NCI-H82 (cell line): ENCODE measurements at regions not wholly inside any gene's neighbourhood (a gene's known extent, or its start where the extent isn't known, plus 50 kb on each side); places are given as distances from the start of the nearest gene placed in this dataset.

ENCODE experiments used
- DNase-seq: peaks from one replicate; lab custom pipeline; 2025; lab: John Stamatoyannopoulos, UW

DNA sequence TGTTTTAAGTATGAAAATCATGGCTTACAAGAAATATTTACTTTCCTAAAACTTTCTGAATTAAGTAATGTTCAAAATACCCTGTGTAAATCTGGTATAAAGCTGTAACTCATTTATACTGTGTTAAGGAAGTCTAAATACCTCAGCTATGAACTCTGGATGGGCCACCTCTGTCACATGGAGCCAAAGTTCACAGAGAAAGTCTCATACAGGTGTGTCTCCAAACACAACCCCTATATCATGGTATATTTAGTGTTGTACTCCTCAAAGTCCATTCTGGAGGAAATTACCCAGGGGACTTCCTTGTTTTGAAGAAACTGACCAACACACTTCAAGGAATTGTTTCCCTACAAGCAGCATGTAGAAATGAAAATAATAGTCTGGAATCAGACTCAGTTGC lies 909.2 kb upstream of the TENM4 start:
- DNase-seq, result no peak

DNA sequence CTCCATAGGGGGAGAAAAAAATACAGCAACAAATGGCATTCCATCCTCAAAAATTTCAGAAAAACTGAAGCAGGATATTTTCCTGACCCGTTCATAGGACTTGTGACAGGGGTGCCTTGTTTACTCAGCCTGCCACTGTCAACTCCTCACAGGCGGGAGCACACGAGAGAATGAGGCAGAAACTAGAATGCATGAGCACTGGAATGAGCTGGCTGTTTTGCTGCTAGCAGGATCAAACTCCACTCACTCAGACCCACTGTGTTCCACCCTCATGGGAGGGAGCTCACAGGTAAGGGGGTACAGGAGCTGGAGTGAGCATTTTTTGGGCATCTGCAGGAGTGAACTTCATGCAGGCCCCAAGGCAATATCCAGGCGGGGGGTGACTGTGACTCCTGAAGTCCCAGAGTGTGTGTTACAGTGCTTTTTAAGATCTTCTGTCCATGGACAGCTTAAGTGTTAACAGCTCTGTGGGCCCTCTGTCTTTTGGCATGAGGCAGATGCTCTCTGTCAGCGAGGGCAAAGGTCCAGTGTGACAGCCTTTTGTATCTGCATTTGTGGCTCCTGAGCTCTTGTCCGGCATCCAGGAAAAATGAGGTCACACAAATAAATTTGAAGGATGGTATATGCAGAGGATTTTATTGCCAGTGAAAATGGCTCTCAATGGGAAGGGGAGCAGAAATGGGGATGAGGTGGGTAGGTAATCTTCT lies 905.7 kb upstream of the TENM4 start:
- no peak for DNase-seq

DNA sequence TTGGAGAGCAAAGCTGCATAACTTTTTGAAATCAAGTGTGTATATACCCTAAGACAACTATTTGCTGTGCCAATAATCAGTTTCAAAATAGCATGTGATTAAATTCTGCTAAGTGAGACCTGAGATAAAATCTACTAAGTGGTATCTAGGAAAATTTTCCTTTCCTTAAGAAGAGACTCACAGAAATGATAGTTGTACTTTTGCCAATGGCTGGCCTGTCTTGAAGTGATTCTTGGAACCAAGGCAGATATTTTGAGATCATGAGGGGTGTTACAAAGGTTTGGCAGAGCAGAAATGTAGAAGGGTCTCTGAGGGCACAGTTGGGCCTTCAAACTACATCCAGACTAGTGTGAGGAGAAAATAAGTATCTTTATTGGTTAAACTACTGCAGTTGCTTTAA lies 902.6 kb upstream of the TENM4 start:
- no peak for DNase-seq

DNA sequence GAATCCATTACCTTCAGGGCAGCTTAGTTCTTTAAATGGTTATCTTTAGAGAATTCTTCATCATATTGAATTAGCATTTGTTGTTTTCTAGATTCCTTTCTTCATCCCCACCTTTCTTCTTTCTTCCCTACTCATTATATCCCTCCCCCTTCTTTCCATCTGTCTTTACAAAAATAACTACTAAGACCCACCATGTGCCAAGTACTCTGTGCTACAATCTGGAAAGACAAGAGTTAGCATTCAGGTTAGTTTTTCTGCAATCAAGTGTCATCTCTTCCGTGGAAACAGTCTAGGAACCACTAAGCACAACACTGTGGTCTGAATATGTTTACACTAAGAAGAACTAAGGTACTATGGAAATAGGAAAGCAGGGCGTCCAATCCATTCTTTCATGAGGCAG lies 897.4 kb upstream of the TENM4 start:
- DNase-seq, result no peak

DNA sequence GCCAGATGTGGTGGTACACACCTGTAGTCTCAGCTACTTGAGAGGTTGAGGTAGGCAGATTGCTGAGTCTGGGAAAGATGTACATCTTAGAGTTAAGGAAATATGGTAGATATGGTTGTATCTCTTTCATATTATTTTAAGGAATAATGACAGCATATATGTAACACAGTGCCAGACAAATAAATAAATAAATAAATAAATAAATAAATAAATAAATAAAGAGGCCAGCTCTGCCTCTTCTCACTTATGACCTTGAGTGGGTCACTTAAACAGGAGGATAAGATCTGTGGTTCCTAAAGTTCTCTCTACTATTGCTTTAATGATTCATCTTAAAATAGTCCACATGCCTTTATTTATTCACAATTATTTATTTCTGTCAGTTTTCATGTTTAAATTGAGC lies 890.9 kb upstream of the TENM4 start:
- no peak for DNase-seq

DNA sequence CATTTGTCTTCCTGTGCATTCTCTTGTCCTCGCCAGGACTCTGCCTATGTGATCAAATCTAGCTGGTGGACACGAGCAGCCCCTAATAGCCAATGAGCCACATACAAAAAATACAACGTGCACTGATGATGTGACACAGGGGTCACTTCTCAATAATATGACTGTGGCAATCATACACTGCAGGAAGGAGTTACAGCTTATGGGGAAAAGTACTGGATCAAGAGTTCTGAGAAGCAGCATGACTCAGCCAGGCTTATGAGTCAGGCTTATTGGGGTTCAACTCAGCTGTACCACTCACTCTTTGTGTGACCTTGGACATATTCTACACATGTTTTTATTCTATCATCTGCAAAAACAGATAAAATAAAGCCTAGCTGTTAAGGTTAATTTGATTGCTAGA lies 889.4 kb upstream of the TENM4 start:
- DNase-seq, result no peak

DNA sequence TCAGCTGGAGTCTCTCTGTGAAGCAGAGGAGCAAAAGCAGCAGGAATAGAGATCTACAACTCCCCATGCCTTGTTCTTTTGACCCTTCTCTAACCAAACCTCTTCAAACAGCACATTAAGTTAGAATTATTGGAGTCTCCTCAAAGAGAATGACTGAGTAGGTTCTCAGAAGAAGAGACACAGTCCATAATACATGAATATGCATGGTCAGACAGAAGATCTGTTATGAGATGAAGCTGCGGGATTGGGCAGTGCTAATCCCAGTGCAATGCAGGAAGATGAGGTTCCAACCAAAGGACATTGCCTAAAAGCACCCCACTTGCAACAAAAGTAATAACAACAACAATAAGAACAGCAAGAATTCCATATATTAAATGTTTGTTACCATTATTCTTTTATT lies 887.9 kb upstream of the TENM4 start:
- DNase-seq, result no peak

DNA sequence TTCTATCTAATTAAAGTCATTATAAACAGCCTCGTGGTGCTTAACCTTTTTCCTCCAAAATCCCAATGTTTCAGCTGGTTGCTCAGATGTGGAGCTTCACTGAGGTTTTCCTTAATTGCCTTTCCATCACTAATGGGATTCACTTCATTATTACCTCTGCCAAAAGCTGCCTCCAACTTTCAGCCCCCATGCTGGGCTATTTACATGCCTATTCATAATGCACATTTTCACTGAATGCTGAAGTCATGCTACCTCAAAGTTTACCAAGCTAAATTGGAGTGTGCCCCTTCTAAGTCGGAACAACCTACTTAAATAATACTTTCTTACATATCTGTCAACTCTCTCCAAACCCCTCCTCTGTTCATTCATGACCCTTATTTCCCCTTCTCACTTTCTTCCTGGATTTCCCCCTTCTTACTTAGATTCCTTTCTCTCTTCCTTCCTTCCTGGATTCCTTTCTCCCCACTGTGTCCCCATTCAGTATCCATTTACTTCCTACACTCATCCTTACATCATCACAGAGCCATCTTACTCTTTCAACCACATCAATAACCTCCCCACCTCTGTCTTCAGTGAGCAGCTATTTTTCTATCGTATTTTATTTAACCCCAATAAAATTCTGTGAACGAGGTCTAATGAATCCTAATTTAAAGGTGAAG lies 887.3 kb upstream of the TENM4 start:
- DNase-seq, result no peak

DNA sequence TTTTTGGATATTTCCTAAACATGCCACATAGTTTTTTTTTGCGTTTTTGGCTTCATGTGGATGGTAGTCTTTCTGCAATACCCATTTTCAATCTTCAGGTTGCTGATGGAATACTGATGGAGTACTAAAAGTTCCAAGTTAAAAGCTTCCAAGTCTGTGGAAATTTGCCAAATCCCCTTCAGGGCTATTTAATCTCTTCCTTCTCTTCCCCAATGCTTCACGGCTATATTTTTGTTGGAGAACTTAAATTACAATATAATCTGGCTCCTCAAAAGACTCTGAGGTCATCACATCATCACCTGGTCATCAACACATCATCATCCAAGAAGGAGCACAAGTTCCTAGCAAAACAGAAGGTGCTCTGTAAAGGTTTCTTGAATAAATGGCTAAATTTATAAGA lies 881.0 kb upstream of the TENM4 start:
- DNase-seq, result no peak

DNA sequence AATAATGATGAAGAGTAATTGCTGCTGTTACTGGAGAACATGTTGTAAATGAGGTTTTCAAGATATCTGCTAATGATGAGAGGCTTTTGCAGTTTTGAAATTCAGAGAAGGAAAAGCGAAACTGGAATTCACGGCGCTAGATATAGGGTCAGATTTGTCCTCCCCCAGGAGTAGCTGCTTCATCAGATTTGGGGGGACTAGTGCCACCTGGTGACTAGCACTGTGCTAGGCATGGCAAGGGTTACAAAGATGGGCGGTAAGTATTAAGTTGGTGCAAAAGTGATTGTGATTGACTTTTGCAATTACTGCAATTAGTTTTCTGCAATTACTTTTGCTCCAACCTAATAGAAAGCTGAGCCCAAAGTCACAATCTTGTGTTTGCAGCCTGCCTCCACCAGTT lies 879.9 kb upstream of the TENM4 start:
- DNase-seq, result no peak

DNA sequence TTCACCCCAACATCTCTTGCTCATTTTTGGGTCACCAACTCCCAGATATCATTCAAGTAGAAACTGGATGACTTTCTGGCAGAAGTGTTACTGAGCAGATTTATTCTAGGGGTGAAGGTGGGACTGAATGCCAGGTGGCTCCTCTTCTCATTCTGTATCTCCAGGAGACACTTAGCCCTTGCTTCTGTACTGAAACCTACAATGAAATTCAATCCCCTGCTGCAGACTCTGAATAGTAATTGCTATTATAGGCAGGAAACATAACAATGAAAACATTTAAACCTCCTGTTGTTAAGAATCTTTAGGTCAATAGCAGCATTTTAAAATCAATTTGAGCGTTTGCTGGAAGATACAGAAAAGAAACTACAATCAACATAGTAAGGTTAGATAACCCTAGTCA lies 879.4 kb upstream of the TENM4 start:
- no peak for DNase-seq

DNA sequence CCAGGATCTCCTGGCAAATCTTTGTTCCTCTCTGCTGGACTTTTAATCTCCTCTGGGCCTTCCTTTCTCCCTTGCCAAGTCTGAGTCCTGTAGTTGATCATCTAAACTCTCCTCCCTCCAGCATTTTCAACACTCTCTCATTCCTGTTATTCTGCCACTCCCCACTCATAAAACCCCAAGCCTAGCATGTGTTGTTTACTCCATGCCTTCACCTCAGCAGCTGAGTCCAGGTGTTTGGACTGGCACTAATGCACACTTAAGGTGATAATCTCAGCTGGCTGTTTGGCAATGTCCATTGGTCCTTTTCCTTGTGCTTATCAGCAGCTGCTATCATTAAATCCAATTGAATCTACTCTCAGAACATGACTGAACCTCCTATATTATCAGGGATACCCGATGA lies 876.8 kb upstream of the TENM4 start:
- DNase-seq, result no peak

DNA sequence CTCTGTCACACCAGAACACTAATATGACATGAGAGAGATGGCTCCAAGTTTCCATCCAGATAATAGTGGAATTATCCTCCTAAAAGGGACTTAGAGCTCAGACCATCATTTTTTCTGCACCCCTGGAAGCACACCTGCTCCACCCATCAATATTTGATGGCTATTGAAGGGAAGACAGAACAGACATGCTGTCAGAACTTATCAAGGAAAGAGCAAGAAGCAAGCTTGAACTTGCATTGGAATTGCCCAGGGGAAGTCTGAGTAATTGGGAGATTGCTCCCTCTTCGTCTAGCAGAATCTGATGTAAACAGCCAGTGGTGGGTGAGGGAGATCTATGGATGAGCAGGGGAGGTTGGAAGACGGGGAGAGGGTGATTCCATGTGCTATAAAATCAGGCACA lies 874.4 kb upstream of the TENM4 start:
- DNase-seq, result no peak

DNA sequence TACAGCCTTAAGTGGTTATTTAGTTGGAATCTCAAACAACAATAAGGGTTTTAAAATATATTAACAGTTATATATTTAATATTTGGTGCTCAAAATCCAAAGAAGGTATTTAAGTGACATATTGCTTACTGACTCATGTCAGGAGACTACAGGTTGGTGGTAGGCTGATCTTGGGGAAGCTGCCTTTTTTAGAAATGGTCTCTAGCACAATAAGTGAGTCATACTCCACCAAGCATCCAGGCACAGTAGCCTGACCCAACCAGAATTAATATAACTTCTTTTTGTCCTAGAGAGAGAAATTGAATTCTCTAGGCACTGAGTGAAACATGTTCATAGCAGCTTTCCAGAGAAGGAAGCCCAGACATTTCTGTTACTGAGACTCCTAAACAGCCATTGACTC lies 868.5 kb upstream of the TENM4 start:
- no peak for DNase-seq

DNA sequence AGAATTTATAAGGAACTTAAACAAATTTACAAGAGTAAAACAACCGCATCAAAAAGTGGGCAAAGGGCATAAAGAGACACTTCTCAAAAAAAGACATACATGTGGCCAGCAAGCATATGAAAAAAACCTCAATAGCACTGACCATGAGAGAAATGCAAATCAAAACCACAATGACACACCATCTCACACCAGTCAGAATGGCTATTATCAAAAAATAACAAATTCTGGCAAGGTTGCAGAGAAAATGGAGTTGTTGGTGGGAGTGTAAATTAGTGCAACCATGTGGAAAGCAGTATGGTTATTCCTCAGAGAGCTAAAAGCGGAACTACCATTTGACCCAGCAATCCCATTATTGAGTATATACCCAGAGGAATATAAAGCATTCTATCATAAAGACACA lies 866.8 kb upstream of the TENM4 start:
- no peak for DNase-seq

DNA sequence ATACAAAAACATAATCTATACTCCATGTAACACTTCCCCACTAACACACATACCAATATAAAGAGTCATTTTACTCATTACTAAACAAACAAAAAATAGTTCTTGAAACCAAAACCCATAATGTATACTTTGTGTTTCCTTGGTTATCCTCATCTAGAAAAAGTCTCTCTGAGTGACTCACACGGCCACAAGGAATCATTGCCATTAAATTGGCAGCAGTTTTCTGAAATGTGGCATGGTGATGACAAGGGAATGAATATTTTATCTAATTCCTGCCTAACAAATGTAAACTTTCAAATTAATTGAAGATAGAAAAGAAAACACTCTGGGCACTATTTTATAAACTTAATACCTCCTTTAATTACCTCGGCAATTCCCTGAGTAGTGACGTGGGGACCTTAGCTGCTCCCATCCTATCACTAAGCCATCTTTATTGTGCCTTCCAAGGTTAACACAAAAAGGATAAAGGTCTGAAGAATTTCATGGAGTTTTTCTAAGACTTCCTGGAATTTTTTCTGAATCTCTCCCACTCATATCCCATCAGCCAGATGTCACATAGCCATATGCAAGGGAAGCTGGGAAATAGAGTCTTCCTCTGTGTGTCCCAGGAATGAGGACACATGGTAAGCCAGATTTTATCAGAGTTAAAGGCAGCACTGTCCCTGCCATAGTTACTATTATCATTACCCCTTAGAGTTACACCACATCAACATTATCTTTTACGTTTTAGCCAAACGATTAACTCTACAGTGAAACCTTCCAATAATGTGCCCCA lies 857.2 kb upstream of the TENM4 start:
- no peak for DNase-seq

DNA sequence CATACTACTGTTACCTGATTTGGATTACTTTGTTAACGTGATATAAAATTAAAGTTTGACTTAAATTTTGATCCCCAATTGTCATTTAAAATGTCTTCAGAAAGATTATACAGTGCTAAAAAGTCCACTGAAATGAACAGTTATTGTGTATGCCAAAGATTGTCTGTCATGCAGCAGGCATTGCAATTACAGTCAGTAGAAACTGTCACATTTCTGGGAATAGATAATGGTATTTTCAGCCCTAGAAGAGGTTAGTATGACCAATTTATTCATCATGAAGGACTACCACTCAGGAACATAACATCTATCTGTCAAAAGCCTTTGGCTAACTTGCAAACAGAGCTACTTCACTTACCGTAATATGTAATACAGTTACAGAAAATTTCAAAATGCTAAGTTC lies 852.5 kb upstream of the TENM4 start:
- no peak for DNase-seq

DNA sequence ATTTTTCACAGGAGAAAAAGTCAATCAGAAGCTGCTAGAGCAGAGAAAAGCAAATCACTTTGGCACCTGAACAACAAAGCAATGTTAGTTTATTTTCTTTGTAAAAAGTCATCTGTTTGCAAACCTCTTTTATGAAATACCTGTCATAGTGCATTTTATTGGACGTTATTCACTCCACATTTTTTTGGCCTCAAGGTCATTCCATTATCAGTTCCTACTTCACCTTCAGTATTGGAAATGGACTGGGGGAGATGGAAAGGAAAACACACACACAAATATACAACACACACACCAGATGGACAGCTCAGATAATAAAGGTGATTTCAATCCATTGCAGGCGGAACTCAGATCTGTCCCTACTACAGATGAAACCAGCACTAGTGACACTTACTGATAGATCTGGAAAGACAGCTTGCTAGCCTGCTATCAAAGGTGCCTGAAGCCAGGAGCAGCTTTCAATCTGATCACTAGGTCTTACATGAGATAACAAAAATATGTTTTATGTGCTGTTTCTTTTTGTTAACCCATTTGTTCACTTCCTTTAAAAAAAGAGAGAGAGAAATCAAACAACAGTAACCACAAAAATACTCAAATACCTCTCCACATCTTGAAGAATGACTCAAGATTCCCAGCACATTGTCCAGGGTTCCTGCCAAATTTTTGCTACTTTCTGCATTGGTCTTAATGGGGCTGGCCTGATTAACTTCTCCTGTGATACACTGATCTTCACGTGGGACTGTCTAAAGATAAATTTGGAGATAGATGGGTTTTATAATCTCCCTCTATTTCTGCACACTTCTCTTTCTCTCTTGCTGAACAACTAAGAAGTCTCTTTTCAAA lies 844.3 kb upstream of the TENM4 start:
- no peak for DNase-seq

DNA sequence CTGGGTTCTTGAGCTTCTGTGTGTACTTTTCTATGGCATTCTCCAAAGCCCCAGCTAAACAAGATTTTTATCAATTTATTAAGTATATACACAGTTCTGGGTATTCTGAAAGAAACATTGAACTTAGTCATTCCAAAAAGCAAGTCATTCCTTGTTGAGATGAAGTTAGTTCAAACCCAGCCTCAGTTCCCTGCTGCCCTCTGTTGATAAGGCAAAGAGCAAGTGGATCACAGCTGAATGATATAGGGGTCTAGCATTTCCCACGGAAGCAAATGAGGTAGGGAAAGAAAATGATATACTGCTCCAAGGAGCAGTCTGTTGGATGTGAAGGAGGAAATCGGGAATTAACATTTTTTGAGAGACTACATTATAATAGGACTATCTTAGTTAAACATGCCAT lies 841.8 kb upstream of the TENM4 start:
- DNase-seq, result no peak

DNA sequence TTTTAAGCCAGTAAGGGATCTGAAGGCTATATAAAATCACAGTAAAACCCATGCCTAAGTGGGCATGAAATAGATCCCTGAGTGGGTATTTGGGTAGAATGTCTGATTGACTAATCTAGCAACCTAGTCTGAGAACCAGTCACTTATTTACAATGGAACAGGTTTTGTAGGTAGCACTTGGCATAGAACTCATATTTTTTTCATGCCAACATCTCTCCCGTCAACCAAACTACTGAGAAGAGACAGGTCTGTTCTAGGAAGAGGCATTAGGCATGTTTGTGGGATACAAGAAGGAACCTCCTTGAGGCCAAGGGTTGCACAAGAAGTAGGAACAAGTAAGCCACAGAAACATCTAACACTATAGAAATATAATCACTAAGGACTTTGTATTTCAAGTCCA lies 840.4 kb upstream of the TENM4 start:
- DNase-seq, result no peak

DNA sequence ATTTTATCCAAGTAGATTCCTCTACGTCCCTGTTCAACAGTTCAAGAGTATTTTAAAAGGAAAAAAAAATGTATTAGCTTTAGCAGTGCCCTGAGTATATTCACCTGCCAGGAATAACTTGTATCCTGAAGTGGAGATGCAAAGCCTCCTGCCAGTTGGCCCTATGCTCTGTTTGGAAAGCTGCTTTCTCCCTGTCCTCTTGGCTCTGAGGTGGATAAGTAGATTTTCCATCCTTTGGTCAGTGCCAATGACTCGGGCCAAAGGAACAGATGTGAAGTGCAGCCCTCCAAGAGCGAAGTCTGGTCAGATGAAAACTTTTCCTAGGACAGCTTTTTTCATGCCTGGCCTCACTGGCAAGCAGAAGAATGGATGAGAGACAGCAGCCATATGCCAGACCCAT lies 839.9 kb upstream of the TENM4 start:
- DNase-seq, result no peak

DNA sequence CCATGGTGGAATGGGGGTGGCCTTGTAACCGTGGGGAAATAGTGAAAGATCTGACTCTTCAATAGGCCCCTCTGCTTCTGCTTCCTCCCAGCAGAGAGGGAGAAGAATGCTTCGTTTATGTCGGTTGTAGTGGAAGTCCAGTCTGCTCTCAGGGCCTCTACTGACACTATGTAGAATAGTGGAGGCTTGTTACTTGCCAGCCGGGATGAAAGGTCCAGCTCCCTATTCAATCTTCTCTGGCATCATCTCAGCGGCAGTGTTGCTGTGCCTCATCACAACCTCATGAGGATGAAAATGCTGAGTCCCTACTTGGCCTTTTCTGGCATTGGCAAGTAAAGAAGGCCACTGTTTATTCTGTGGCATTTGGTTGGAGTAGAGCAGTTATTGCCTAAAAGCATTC lies 820.9 kb upstream of the TENM4 start:
- DNase-seq, result no peak
